ENCODE measurements at regions not wholly inside any gene's neighbourhood (a gene's known extent, or its start where the extent isn't known, plus 50 kb on each side); places are given as distances from the start of the nearest gene placed in this dataset.

- Mint-ChIP-seq H3K36me3 (ENCODE audit: insufficient read depth, unreplicated experiment) (no peaks in the 10 kb centered on the region), H3K4me3 (ENCODE audit: low read depth, unreplicated experiment) (no peak overlapping the region), H3K9me3 (ENCODE audit: low read depth, unreplicated experiment) (peaks cover under 1% of the 10 kb centered on the region), H3K27me3 (ENCODE audit: unreplicated experiment) (no peaks in the 10 kb centered on the region), H3K4me1 (ENCODE audit: low read depth, unreplicated experiment) (no peaks in the 10 kb centered on the region), H3K27ac (ENCODE audit: unreplicated experiment) (no peak overlapping the region)
- DNase-seq: no peak
- no peak for TF ChIP-seq CTCF (IDR thresholded peaks at IDR 0.05; ENCODE audit: unreplicated experiment)
- BruUV-seq (replicated peaks): no TSS peak
- CTCF ChIA-PET: no interaction called here
- intact Hi-C loops (cut with micrococcal nuclease; ENCODE audit: unreplicated experiment): no loop called here
These were observed 116.9 kb upstream of the FAM174A start for GRCh38 chr5:100418231-100418630.

- CTCF ChIA-PET: no interaction called here
- Mint-ChIP-seq H3K27me3 (ENCODE audit: unreplicated experiment) (no peaks in the 10 kb centered on the region), H3K27ac (ENCODE audit: unreplicated experiment) (no peak overlapping the region), H3K9me3 (ENCODE audit: low read depth, unreplicated experiment) (no peaks in the 10 kb centered on the region), H3K4me3 (ENCODE audit: low read depth, unreplicated experiment) (no peak overlapping the region), H3K36me3 (ENCODE audit: insufficient read depth, unreplicated experiment) (no peaks in the 10 kb centered on the region), H3K4me1 (ENCODE audit: low read depth, unreplicated experiment) (no peaks in the 10 kb centered on the region)
- BruUV-seq (replicated peaks): no TSS peak
- intact Hi-C loops (cut with micrococcal nuclease; ENCODE audit: unreplicated experiment): no loop called here
- TF ChIP-seq CTCF (IDR thresholded peaks at IDR 0.05; ENCODE audit: unreplicated experiment): no peak
- no peak for DNase-seq
These were observed 125.5 kb upstream of the FAM174A start for GRCh38 chr5:100409660-100410151.

- CTCF ChIA-PET: no interaction called here
- Mint-ChIP-seq H3K4me3 (ENCODE audit: low read depth, unreplicated experiment) (no peak overlapping the region), H3K27ac (ENCODE audit: unreplicated experiment) (no peak overlapping the region), H3K36me3 (ENCODE audit: insufficient read depth, unreplicated experiment) (no peaks in the 10 kb centered on the region), H3K9me3 (ENCODE audit: low read depth, unreplicated experiment) (no peaks in the 10 kb centered on the region), H3K27me3 (ENCODE audit: unreplicated experiment) (no peaks in the 10 kb centered on the region), H3K4me1 (ENCODE audit: low read depth, unreplicated experiment) (no peaks in the 10 kb centered on the region)
- intact Hi-C loops (cut with micrococcal nuclease; ENCODE audit: unreplicated experiment): no loop called here
- BruUV-seq (replicated peaks): no TSS peak
- no peak for TF ChIP-seq CTCF (IDR thresholded peaks at IDR 0.05; ENCODE audit: unreplicated experiment)
- no peak for DNase-seq
These were observed 128.1 kb upstream of the FAM174A start for GRCh38 chr5:100407053-100407452.

GRCh38 chr5:100406640-100407039 lies 128.5 kb upstream of the FAM174A start:
- no TSS peak for BruUV-seq (replicated peaks)
- Mint-ChIP-seq H3K27ac (ENCODE audit: unreplicated experiment) (no peak overlapping the region), H3K27me3 (ENCODE audit: unreplicated experiment) (no peaks in the 10 kb centered on the region), H3K36me3 (ENCODE audit: insufficient read depth, unreplicated experiment) (no peaks in the 10 kb centered on the region), H3K4me3 (ENCODE audit: low read depth, unreplicated experiment) (no peak overlapping the region), H3K9me3 (ENCODE audit: low read depth, unreplicated experiment) (no peaks in the 10 kb centered on the region), H3K4me1 (ENCODE audit: low read depth, unreplicated experiment) (no peaks in the 10 kb centered on the region)
- TF ChIP-seq CTCF (IDR thresholded peaks at IDR 0.05; ENCODE audit: unreplicated experiment): no peak
- CTCF ChIA-PET: no interaction called here
- intact Hi-C loops (cut with micrococcal nuclease; ENCODE audit: unreplicated experiment): no loop called here
- no peak for DNase-seq
